ENCODE measurements at regions not wholly inside any gene's neighbourhood (a gene's known extent, or its start where the extent isn't known, plus 50 kb on each side); places are given as distances from the start of the nearest gene placed in this dataset.
"Not testable (repeated sequence)": the region's sequence is repeated elsewhere in the genome, so short reads cannot be mapped to it uniquely, and the experiment has no call there.

GRCh38 chr22:22118987-22119386 is 125.6 kb upstream of the VPREB1 start:
- dilution Hi-C loops (cut with MboI; ENCODE audit: extremely low pct_ligation_motif_present, low sequenced_read_pairs) (no loop called here), intact Hi-C loops (cut with micrococcal nuclease) (no loop called here)
- Histone ChIP-seq H3K36me3 (ENCODE audit: control insufficient read depth in 2 of 2, extremely low read depth in 1 of 2, insufficient read depth in 2 of 2, low read length in 2 of 2) (no peaks in the 10 kb centered on the region), H2AFZ (ENCODE audit: low read depth, low read length) (no peak overlapping the region), H3K79me2 (ENCODE audit: control insufficient read depth, insufficient read depth, low read length) (no peaks in the 10 kb centered on the region), H3K27me3 (ENCODE audit: control insufficient read depth in 2 of 2, insufficient read depth in 2 of 2, low read length in 2 of 2) (peaks cover 3 to 12% of the 10 kb centered on the region in 2 experiments), H4K20me1 (replicated peaks; ENCODE audit: control insufficient read depth, extremely low read depth, insufficient read depth, low read length) (no peaks in the 10 kb centered on the region), H3K27ac (ENCODE audit: insufficient read depth, low read depth, low read length) (no peak overlapping the region), H3K4me1 (ENCODE audit: control insufficient read depth, extremely low read depth, insufficient read depth, low read length) (no peaks in the 10 kb centered on the region), H3K9me3 (replicated peaks; ENCODE audit: control insufficient read depth, insufficient read depth, low read length) (no peaks in the 10 kb centered on the region), H3K9ac (replicated peaks; ENCODE audit: extremely low read depth, insufficient read depth, low read length) (no peak overlapping the region), H3K9me1 (replicated peaks; ENCODE audit: control insufficient read depth, extremely low read depth, insufficient read depth, low read length) (no peaks in the 10 kb centered on the region), H3K4me2 (ENCODE audit: insufficient read depth, low read length) (no peak overlapping the region), H3K4me3 (replicated peaks in 1 of 3; ENCODE audit: insufficient read depth in 1 of 3, low read depth in 1 of 3, low read length in 3 of 3) (no peak overlapping the region)
- POLR2A ChIA-PET, result no interaction called here
- CTCF ChIA-PET, result interaction anchor here (0.8 to 1.7 kb wide), 4 partner anchors 8 to 147 kb away, joined by 3 to 7 read pairs (median 4); no protein-coding TSS in a partner anchor
- DNase-seq (ENCODE audit: low read depth, low spot score) (no peak), FAIRE-seq (no peak)
- TF ChIP-seq JUN (IDR thresholded peaks at IDR 0.05; ENCODE audit: borderline replicate concordance, insufficient read depth, insufficient read length, low read depth), result no peak
- BruUV-seq (replicated peaks), result no TSS peak

GRCh38 chr22:22117864-22118544 is 126.6 kb upstream of the VPREB1 start:
- H3K27ac ChIP-seq (ENCODE audit: insufficient read depth, low read depth, low read length); intact Hi-C loops (cut with micrococcal nuclease); H3K9ac ChIP-seq (replicated peaks; ENCODE audit: extremely low read depth, insufficient read depth, low read length); BruUV-seq (replicated peaks); H3K4me1 ChIP-seq (ENCODE audit: control insufficient read depth, extremely low read depth, insufficient read depth, low read length); dilution Hi-C loops (cut with MboI; ENCODE audit: extremely low pct_ligation_motif_present, low sequenced_read_pairs); H2AFZ ChIP-seq (ENCODE audit: low read depth, low read length); H3K9me1 ChIP-seq (replicated peaks; ENCODE audit: control insufficient read depth, extremely low read depth, insufficient read depth, low read length); DNase-seq (ENCODE audit: low read depth, low spot score); H3K79me2 ChIP-seq (ENCODE audit: control insufficient read depth, insufficient read depth, low read length); H3K4me3 ChIP-seq (replicated peaks in 1 of 3; ENCODE audit: insufficient read depth in 1 of 3, low read depth in 1 of 3, low read length in 3 of 3); FAIRE-seq; H3K9me3 ChIP-seq (replicated peaks; ENCODE audit: control insufficient read depth, insufficient read depth, low read length); H4K20me1 ChIP-seq (replicated peaks; ENCODE audit: control insufficient read depth, extremely low read depth, insufficient read depth, low read length); H3K36me3 ChIP-seq (ENCODE audit: control insufficient read depth in 2 of 2, extremely low read depth in 1 of 2, insufficient read depth in 2 of 2, low read length in 2 of 2); H3K4me2 ChIP-seq (ENCODE audit: insufficient read depth, low read length); POLR2A ChIA-PET: not testable (repeated sequence)
- peaks cover 3 to 14% of the 10 kb centered on the region in 2 experiments for H3K27me3 ChIP-seq (ENCODE audit: control insufficient read depth in 2 of 2, insufficient read depth in 2 of 2, low read length in 2 of 2)
- CTCF ChIA-PET, result interaction anchor here (1.0 to 1.6 kb wide), 2 partner anchors 7 to 11 kb away, joined by 3 to 7 read pairs; no protein-coding TSS in a partner anchor

GRCh38 chr22:22116997-22117770 is 127.4 kb upstream of the VPREB1 start:
- intact Hi-C loops (cut with micrococcal nuclease); FAIRE-seq; dilution Hi-C loops (cut with MboI; ENCODE audit: extremely low pct_ligation_motif_present, low sequenced_read_pairs): not testable (repeated sequence)

More at GRCh38 chr22:22116997-22117770, 127.4 kb upstream of the VPREB1 start:
- DNase-seq (ENCODE audit: low read depth, low spot score); H3K4me2 ChIP-seq (ENCODE audit: insufficient read depth, low read length); BruUV-seq (replicated peaks); POLR2A ChIA-PET; H3K27ac ChIP-seq (ENCODE audit: insufficient read depth, low read depth, low read length); H3K4me3 ChIP-seq (replicated peaks in 1 of 3; ENCODE audit: insufficient read depth in 1 of 3, low read depth in 1 of 3, low read length in 3 of 3); H2AFZ ChIP-seq (ENCODE audit: low read depth, low read length); H3K9me1 ChIP-seq (replicated peaks; ENCODE audit: control insufficient read depth, extremely low read depth, insufficient read depth, low read length); H3K9me3 ChIP-seq (replicated peaks; ENCODE audit: control insufficient read depth, insufficient read depth, low read length); H4K20me1 ChIP-seq (replicated peaks; ENCODE audit: control insufficient read depth, extremely low read depth, insufficient read depth, low read length); H3K79me2 ChIP-seq (ENCODE audit: control insufficient read depth, insufficient read depth, low read length); H3K9ac ChIP-seq (replicated peaks; ENCODE audit: extremely low read depth, insufficient read depth, low read length); H3K4me1 ChIP-seq (ENCODE audit: control insufficient read depth, extremely low read depth, insufficient read depth, low read length); H3K36me3 ChIP-seq (ENCODE audit: control insufficient read depth in 2 of 2, extremely low read depth in 1 of 2, insufficient read depth in 2 of 2, low read length in 2 of 2); CTCF ChIA-PET: not testable (repeated sequence)
- H3K27me3 ChIP-seq (ENCODE audit: control insufficient read depth in 2 of 2, insufficient read depth in 2 of 2, low read length in 2 of 2), result peaks cover 3 to 14% of the 10 kb centered on the region in 2 experiments

Data from endothelial cell of umbilical vein (primary cell).